GM18858 (cell line): ENCODE measurements at regions not wholly inside any gene's neighbourhood (a gene's known extent, or its start where the extent isn't known, plus 50 kb on each side); places are given as distances from the start of the nearest gene placed in this dataset.
A peak's percentile ranks its signal among the peaks of the same experiment; 100 is the strongest.
"Not testable (repeated sequence)": the region's sequence is repeated elsewhere in the genome, so short reads cannot be mapped to it uniquely, and the experiment has no call there.

Experiments
- ATAC-seq: cut with Tn5 transposase; IDR thresholded peaks from one replicate; pipeline ENCODE4 v1.9.1; 2021; ENCODE audit not compliant: unreplicated experiment

DNA sequence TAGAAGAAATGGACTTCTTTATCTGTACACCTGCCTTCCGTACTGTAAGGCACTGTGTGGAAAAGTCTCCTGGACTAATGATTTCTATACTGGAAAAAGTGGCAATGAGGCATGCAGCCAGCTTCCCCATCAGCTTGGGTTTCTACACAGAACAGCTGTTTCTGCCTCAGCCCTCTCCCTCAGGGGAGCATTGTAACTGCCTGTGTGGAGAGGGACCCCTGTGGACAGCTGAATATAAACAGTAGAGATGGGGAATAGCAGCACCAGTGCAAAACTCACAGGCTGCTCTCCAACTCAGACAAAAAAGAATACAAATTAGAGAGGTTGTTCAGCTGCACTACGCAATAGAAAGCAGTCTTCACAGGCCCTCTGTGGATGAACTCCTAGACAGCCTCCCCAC is 451.3 kb upstream of the MBL2 start:
- ATAC-seq = no peak

DNA sequence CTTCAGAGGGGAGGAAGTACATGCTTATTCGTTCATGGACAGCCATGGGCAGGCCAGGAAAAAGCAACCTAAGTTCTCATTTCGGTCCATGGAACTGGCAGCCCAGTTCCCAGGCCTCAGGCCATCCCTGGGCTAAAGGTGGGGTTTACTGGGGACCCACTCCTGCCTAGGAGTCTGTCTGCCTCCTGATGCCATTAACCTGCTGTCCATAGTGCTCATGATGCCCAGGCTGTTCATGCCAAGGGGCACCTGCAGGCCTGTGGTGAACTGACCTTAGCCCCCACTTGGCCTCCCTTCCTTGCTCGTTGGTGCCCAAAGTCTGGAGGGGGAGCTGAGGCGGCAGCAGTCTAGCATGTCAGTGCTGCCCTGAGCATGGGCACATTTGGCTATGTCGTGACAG is 450.2 kb upstream of the MBL2 start:
- no peak for ATAC-seq

DNA sequence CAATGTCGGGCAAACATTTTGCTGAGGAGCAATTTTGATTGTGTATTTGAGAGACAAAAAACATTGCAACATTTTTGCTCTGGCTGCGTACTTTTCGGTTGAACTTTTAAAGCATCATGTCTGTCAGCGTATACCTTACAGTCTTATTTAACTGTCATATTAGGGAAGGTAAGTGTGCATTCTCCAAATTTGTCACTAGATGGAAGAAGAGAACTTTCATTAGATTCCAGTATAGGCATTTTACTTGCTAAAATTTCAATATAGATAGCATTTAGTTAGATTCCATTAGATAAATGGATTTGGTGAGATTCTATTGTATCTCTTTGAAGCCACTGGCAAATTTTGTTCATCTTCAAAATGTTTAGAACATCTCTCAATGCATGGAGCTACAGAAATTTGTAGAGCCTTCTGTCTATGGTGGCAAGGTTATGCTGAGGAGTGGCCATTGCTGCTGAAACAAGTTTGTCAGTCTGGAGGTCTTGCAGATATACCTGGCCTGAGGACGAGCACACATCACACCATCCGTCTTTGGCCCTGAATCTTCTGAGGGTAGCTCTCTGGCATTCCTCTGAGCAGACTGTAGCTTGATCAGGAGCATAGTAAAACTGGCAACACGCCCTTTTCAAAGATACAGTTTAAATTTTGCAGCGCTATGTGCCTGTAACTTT is 437.5 kb upstream of the MBL2 start:
- ATAC-seq = no peak

DNA sequence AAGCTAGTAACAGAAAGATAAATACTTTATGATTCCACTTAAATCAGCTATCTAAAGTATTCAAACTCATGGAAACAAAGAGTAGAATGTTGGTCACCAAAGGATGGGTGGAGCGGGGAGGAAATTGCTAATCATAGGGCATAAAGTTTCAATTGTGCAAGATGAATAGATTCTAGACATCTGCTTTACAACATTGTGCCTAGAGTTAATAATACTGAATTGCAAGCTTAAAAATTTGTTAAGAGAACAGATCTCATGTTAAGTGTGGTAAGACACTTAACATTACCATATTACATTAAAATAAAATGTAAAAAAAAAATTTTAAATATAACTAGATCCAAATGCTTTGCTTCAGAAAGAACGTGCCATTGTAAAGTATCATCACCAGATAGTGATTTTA is 411.1 kb upstream of the MBL2 start:
- ATAC-seq = no peak

DNA sequence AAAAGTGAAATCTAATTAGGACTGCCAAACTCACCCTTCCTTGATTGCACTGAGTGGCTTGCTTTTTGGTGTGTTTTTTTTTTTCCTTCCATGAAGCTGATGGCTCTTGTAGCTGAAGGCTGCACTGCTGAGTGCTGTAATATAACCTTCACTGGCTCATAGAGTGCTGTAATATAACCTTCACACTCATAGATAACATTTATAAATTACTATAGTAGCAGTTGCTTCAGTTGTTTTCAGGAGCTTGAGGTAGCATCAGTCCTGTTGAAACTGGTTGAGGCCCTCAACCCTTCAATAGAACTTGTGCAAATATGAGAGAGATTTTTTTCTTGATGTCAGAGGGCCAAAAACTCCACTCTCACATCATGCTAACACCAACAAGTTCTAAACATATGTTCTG is 404.9 kb upstream of the MBL2 start:
- no peak for ATAC-seq

DNA sequence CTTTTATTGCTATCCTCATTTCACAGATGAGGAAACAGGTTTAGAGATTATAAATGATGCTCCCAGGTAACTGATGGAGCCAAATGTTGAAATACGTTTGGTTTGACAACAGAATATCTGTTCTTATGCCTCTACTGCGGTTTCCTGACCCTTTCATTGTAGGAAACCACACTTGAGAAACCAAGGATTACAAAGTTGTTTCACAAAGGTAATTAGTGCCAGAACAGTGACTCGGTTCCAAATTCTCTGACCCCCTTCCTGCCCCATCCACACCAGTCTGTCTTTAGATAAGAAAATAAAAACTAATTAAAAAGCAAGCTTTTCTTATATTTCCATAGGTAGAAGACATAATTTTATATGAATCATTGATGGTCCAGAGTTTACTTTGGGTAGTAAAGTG is 393.7 kb upstream of the MBL2 start:
- no peak for ATAC-seq

DNA sequence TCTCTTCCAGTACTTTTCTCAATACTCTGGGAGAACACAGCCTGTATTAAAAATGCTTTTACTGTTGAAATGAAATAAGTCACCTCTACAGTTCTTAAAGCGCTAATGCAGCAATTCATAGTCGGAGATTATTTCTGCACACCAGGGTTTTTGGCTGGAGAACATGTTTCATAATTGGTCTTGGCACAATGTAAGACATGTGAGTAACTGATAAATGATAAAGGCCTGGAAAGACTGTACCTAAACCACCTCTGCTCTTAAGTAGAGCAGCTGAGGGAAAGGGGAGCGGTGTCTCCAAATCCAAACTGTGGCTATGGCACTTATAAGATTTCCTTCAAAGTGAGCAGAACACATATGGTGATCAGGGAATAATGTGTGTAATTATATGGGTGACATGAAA is 390.3 kb upstream of the MBL2 start:
- no peak for ATAC-seq

DNA sequence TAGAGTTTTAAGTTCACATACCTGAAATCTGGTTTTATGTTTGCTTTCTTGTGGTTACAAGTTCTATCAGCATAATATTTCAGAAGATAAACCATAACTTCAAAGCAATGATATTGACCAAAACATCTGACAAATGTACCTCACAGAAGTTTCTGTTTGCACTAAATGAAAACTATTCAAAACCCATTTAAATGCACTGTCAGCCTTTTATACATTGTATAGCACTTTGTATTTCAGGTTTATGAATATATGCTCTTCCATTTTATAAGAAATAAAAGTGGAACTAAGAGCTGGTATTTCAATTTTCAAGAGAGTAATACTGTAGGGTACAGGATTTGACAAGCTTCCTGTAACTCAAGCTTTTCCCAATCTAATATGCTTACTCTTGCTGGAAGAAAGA is 388.6 kb upstream of the MBL2 start:
- no peak for ATAC-seq

DNA sequence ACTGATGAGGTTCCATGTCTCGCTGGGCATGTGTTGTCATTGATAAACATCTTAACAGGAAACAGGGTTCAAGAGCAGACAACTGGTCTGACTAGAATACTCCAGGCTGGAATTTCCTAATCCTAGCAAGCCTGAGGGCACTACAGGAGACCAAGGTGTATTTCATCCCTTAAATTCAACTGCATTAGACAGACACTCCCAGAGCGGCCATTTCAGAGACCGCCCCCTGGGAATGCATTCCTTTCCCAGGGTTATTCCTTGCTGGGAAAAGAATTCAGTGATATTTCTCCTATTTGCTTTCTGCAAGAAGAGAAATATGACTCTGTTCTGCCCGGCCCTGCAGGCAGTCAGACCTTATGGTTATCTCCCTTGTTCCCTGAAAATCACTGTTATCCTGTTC is 383.1 kb upstream of the MBL2 start:
- not testable (repeated sequence) for ATAC-seq

DNA sequence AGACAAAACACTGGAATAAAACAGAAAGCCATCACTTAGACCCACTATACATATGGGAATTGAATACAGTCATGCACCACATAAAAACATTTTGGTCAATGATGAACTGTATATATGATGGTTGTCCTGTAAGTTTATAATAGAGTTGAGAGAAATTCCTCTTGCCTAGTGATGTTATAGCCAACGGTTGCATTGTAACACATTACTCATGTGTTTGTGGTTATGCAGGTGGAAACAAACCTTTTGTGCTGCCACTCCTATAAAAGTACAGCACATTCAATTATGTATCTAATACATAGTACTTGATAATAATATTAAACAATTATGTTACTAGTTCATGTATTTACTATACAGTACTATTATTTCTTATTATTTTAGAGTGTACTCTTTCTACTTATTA is 381.2 kb upstream of the MBL2 start:
- ATAC-seq = no peak

DNA sequence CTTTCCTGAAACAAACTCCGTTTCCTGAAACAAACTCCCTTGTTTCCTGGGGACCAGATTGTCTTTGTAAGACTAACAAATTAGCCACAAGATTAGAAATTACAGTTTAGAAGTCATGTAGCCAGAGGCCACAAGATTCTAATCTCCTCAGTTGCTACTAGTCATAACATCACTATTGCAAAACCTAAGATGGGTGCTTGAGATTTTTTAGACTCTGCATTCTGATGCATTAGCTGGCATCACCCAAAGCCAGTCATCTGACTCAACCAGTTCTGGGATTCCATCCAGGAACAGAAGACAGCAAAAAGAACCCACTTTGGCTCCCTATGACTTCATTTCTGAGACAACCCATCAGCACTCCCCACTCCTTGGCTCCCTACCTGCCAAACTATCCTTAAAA is 367.9 kb upstream of the MBL2 start:
- no peak for ATAC-seq

DNA sequence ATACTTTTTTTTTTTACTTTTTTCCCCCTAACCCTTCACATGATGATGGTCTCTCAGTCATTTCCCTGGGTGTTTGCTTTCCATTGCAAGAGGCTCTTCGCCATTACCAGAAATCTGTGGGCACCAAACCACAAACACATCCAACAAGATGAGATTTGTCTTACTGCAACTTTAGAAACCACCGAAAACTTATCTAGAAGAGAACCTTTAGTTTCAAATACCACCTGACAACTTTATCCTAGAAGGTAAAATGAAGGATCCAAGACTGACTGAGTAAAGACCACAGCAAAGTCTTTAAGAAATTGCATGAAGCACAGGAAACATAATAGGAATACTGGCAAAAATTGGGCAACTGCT is 363.3 kb upstream of the MBL2 start:
- no peak for ATAC-seq

DNA sequence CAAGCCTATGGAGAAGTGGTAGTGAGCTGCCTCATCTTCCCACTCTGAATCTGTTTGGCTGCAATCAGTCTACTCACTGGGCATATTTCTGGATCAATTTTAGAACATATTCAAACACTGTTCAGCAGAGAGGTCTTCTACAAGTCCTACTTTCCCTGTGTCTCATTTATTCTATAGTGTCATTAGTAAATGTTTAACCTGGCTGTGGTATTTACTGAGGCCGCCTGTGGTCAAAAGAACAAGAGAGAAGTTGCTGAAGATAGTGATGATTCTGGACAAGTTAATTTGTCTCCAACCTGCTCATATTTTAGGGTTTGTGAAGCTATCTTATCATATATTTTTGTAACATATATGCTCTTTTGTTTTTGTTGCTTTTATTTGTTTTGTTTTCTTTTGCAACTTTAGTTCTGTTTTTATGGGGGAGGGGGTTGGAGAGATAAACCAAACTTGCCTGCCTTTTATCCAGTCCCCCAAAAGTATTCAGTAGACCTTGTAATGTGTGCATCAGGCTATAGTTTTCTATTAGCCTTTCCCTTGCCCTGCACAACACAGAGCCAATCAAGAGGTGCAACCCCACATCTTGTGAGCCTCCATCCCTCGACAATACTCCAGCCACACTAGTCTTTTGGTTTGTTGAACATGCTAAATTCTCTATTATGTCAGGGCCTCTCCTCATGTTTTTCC is 362.8 kb upstream of the MBL2 start:
- peak; percentile 55 for ATAC-seq

DNA sequence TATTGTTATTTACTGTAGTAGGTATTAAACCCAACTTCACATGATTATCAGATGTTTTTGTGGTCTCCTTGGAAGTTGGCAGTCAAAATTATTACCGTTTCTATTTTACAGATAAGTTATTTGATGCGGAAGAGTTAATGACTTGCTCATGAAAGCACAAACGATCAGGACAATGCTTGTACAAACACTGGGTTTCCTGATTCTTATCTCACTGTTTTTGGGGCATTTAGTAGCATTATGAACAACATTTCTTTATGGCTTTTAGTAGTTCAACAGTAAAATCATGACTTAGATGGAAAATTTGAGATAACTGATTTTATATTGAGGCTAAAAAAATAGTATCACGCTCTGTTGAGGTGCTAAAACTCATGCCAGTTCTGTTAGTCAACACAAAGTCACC is 361.5 kb upstream of the MBL2 start:
- ATAC-seq = no peak

DNA sequence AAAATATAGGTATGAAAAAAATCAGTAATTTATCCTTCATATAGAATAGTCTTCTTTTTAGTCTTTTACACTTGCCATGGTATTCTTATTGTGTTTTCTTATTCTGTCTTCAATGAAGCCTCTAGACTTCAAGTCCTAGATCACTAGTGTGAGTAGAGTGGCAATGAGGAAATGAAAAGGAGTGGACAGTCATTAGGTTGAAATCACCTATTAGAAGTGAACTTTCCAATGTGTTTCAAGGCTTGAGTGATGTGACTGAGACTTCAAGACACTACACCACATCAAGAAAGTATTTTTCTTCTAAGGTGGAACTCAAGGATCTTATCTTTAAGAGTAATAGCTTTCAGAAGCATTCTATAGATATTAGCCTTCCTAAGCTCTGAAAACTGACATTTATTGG is 357.8 kb upstream of the MBL2 start:
- ATAC-seq = no peak

DNA sequence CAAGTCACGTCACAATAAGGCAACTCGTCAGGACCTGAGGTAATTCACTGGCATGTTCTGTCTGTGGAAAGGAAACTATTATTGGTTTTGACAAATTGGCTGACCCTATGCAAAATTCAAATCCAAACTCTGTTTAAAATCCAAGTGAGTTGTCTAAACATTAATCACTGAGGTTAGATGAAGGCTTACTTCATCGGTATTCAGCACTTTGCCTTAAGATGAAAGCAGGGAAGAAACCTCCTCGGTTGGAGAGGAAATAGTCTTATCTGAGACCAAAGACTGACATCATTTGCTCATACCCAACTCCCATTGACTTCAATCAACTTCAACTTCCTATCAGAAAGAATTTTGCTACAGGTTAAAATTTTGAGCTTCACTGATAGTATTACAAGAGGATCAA is 355.1 kb upstream of the MBL2 start:
- ATAC-seq = no peak

DNA sequence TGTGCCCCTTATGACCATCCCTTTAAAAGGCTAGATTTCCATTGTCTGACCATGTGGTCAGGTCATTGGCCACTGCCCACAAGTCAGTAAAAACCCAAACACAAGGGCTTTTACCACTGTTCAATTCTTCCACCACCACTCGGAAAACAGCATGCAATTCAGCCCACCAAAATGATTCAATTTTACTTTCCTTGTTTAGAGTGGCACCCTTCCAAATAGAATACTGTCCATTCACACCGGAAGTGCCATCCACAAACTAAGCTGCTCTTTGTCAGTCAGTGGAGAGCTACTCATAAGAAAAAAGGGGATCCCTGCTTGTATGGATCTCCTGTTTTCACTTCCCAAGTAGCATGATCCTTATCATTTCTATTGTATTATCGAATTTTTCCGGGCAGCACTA is 350.7 kb upstream of the MBL2 start:
- ATAC-seq = no peak

DNA sequence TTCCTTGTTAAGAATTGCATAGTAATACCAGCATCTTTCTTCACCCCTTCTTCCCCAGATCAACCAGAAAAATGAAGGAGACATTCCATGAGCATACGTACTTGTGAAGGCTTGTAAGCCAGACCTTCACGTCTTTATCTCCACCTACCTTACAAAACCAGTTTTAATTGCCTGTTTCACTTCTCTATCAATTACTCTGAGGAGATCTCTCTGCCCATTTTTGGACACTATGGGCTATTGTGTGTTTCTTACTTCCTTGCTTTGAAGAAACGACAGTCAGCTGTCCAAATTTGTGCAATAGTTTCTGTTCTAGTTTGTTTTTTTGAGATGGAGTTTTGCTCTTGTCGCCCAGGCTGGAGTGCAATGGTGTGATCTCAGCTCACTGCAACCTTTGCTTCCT is 349.7 kb upstream of the MBL2 start:
- no peak for ATAC-seq

DNA sequence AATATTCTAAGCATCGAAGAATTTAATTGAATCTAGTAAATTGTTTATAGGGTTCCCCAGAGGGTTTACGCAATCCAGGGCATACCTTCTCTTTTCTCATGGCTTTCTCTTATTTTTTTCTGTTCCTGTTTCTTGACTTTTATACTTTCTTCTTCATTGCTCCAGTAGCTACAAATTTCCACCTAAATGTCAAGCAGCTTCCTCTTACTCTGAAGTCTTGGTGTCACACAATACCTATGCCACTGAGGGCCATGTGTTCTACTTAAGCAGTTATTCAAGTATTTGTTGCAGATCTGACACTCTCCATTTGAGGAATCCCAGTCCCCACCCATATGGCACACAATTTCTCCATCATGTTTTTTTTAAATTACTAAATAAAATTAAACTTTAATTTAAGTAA is 343.1 kb upstream of the MBL2 start:
- ATAC-seq = no peak

DNA sequence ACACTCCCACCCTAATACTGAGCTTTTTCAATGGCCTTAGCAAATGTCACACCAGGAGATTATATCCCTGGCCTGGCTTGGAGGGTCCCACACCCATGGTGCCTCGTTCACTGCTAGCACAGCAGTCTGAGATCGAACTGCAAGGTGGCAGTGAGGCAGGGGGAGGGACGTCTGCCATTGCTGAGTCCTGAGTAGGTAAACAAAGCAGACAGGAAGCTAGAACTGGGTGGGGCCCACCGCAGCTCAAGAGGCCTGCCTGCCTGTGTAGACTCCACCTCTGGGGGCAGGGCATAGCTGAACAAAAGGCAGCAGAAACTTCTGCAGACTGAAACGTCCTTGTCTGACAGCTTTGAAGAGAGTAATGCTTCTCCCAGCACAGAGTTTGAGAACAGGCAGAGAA is 338.9 kb upstream of the MBL2 start:
- no peak for ATAC-seq

DNA sequence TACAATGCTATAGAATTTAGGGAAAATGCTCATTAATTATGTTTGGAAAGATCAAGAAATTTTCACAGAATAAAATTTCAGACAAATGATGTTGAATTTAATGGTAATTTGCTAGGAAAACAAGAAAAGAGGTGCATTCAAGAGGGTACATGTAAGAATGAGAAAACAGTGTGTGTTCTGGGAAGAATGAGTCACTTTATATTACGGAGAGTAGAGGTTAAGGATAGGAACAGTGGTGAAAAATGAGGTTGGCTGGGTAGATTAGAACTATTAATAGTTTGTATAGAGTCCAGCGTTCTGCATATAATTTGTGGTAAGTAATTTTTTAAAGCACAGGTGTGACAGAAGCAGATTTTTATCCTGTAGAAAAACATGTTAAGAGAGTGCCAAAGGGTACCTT is 336.7 kb upstream of the MBL2 start:
- no peak for ATAC-seq

DNA sequence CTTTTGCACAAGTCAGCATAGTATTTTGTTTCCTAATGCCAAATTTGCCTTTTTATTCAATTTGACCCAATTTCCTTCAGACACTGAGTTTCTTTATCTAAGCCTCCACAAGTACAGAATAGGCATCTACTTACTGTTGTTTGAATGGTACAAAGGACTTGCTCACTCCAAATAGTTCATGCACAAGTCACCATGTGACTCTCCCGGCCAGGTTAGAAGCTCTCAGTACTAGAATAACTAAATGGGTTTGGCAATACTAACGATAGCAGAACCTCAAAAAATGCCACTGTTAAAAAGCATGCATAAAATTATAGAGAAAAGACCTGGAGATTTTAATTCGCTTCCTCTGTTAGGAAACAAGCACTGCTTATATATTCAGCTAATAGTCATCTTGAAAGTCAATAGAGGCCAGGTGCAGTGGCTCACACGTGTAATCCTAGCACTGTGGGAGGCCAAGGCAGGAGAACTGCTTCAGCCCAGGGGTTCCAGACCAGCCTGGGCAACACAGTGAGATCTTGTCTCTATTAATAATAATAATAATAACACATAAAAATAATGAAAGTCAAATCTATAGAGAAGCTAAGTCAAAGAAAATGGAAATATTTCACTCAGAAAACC is 335.8 kb upstream of the MBL2 start:
- ATAC-seq = no peak

DNA sequence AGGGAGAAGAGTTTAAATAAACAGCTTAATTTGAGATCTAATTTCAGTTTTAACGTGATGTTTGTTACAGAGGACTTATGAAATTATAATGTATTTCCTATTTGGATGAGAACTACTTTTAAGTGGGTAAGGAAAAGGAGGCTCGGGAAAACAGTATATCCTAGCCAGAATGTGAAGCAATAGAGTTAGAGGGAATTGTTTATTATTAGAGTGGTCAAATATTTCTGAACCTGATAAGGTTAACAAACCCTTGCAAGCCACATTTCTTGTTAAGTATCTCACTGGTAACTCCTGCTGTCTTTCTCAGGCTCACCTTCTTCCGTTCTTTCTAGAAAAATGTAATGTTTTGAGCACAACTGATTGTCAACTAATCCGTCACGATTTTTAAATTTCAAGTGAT is 335.1 kb upstream of the MBL2 start:
- no peak for ATAC-seq
